IMR-90 (cell line): ENCODE measurements at regions not wholly inside any gene's neighbourhood (a gene's known extent, or its start where the extent isn't known, plus 50 kb on each side); places are given as distances from the start of the nearest gene placed in this dataset.

Source experiments
- ATAC-seq: fragments of 200-7000 bp; cut with Tn5 transposase; 2 replicates; pipeline ENCODE4 v1.9.1; 2020; ENCODE audit warnings: low read depth, mild to moderate bottlenecking, moderate library complexity
- BruUV-seq: library from RNA; stranded (reverse); fragments of 400-500 nt; replicated peaks from 2 replicates; lab custom pipeline; 2021; lab: Mats Ljungman, UMichigan
- CTCF ChIA-PET: fragments of 300-600 bp; formaldehyde crosslinking; extraction: SDS; loops from one replicate; lab custom pipeline; 2021; ENCODE audit warnings: antibody characterized with exemption; lab: Yijun Ruan, JAX
- POLR2A ChIA-PET: fragments of 300-600 bp; sonication (Branson Sonifier 250); formaldehyde crosslinking; loops from one replicate; lab custom pipeline; 2022; ENCODE audit warnings: antibody characterized with exemption; ENCODE audit not compliant: unreplicated experiment; lab: Charles Lee
- DNase-seq: peaks from one replicate; pipeline ENCODE4 v3.0.0; 2013
- H2AFZ ChIP-seq: replicated peaks from 2 replicates; pipeline ENCODE3; 2013; ENCODE audit warnings: low read length, mild to moderate bottlenecking; ENCODE audit not compliant: poor library complexity
- H2AK5ac ChIP-seq: 2 replicates; pipeline ENCODE4 v1.6.1; 2013; ENCODE audit warnings: low read depth, low read length, inconsistent platforms
- H2AK9ac ChIP-seq: replicated peaks from 2 replicates; pipeline ENCODE3; 2013; ENCODE audit warnings: mild to moderate bottlenecking, low read depth, low read length, moderate library complexity; ENCODE audit not compliant: poor library complexity
- H2BK120ac ChIP-seq: 2 replicates; pipeline ENCODE4 v1.6.1; 2013; ENCODE audit warnings: low read depth, low read length, inconsistent platforms
- H2BK15ac ChIP-seq: 3 replicates; pipeline ENCODE4 v1.6.1; 2013; ENCODE audit warnings: low read depth, low read length, inconsistent platforms
- H2BK20ac ChIP-seq: 2 replicates; pipeline ENCODE4 v1.6.1; 2013; ENCODE audit warnings: low read depth, mild to moderate bottlenecking, inconsistent platforms, low read length, moderate library complexity
- H2BK5ac ChIP-seq: 2 replicates; pipeline ENCODE4 v1.6.1; 2013; ENCODE audit warnings: mild to moderate bottlenecking, low read depth, low read length, inconsistent platforms; ENCODE audit not compliant: poor library complexity, severe bottlenecking
- H3K14ac ChIP-seq: replicated peaks from 2 replicates; pipeline ENCODE4 v1.6.1; 2013; ENCODE audit warnings: low read depth, low read length, inconsistent platforms
- H3K18ac ChIP-seq: 2 replicates; pipeline ENCODE4 v1.6.1; 2013; ENCODE audit warnings: low read depth, low read length, control low read depth
- H3K23ac ChIP-seq: 2 replicates; pipeline ENCODE4 v1.6.1; 2013; ENCODE audit warnings: low read depth, low read length, inconsistent platforms
- H3K27ac ChIP-seq: 2 replicates; pipeline ENCODE4 v1.5.1; 2013; ENCODE audit warnings: mild to moderate bottlenecking, control low read depth, low read length; ENCODE audit not compliant: insufficient read depth
- H3K27me3 ChIP-seq: 2 replicates; pipeline ENCODE4 v1.6.1; 2013; ENCODE audit warnings: low read length; ENCODE audit not compliant: control insufficient read depth, insufficient read depth
- H3K36me3 ChIP-seq: 2 replicates; pipeline ENCODE4 v1.6.1; 2013; ENCODE audit warnings: low read length, mixed read lengths; ENCODE audit not compliant: control insufficient read depth, insufficient read depth
- H3K4ac ChIP-seq: 2 replicates; pipeline ENCODE4 v1.6.1; 2013; ENCODE audit warnings: low read depth, low read length, inconsistent platforms
- H3K4me1 ChIP-seq: 2 replicates; pipeline ENCODE4 v1.6.1; 2013; ENCODE audit warnings: low read length, mixed read lengths; ENCODE audit not compliant: control insufficient read depth, insufficient read depth
- H3K4me2 ChIP-seq: 2 replicates; pipeline ENCODE4 v1.6.1; 2013; ENCODE audit warnings: low read depth, mild to moderate bottlenecking, control low read depth, low read length, moderate library complexity
- H3K4me3 ChIP-seq: 2 replicates; pipeline ENCODE4 v1.5.1; 2013; ENCODE audit warnings: low read depth, mild to moderate bottlenecking, control low read depth, low read length, moderate library complexity; ENCODE audit not compliant: insufficient read depth
- H3K56ac ChIP-seq: 2 replicates; pipeline ENCODE4 v1.6.1; 2013; ENCODE audit warnings: low read length, inconsistent platforms; ENCODE audit not compliant: insufficient read depth; ENCODE audit errors: extremely low read depth
- H3K79me1 ChIP-seq, 2 experiments: 2 replicates each; pipeline ENCODE4 v1.6.1; 2013; ENCODE audit warnings: low read length in 2 of 2, inconsistent platforms in 1 of 2, low read depth in 1 of 2
- H3K9ac ChIP-seq: 2 replicates; pipeline ENCODE4 v1.6.1; 2013; ENCODE audit warnings: low read depth, low read length, control low read depth
- H3K9me1 ChIP-seq: 2 replicates; pipeline ENCODE4 v1.6.1; 2013; ENCODE audit warnings: low read length, inconsistent platforms; ENCODE audit not compliant: insufficient read depth
- H3K9me3 ChIP-seq: 2 replicates; pipeline ENCODE4 v1.6.1; 2013; ENCODE audit warnings: low read length; ENCODE audit not compliant: control insufficient read depth, insufficient read depth
- H4K20me1 ChIP-seq: 2 replicates; pipeline ENCODE4 v1.6.1; 2013; ENCODE audit warnings: low read length, inconsistent platforms; ENCODE audit not compliant: insufficient read depth
- H4K5ac ChIP-seq: 2 replicates; pipeline ENCODE4 v1.6.1; 2013; ENCODE audit warnings: mild to moderate bottlenecking, low read depth, low read length, control low read depth
- H4K8ac ChIP-seq, 2 experiments: 2 replicates each; pipeline ENCODE4 v1.6.1; 2013; ENCODE audit warnings: low read depth in 2 of 2, low read length in 2 of 2, control low read depth in 1 of 2, inconsistent platforms in 1 of 2
- H4K91ac ChIP-seq: 2 replicates; pipeline ENCODE4 v1.6.1; 2013; ENCODE audit warnings: low read depth, low read length, inconsistent platforms; ENCODE audit not compliant: insufficient read depth
- BHLHE40 ChIP-seq: fragments of 150-350 bp; IDR thresholded peaks from 2 replicates; pipeline ENCODE4 v1.6.1; 2016; ENCODE audit warnings: mild to moderate bottlenecking, low read depth, low read length
- MAZ ChIP-seq: IDR thresholded peaks from 2 replicates; pipeline ENCODE4 v1.6.1; 2012; ENCODE audit warnings: low read depth, mild to moderate bottlenecking, low read length, improper control_type of control experiment, moderate library complexity, borderline replicate concordance
- POLR2A ChIP-seq: IDR thresholded peaks from 2 replicates; pipeline ENCODE4 v1.6.1; 2012; ENCODE audit warnings: mild to moderate bottlenecking, low read depth, low read length
- USF2 ChIP-seq: fragments of 150-350 bp; IDR thresholded peaks from 2 replicates; pipeline ENCODE4 v1.6.1; 2017; ENCODE audit warnings: mild to moderate bottlenecking, antibody characterized with exemption, low read length, low read depth
- WGBS, 2 experiments: methylation state at CpG; one replicate each; pipeline versions ENCODE4 v1.1.5 to v1.1.7; 2013; ENCODE audit warnings: missing lambda C conversion rate in 2 of 2; ENCODE audit not compliant: insufficient read length in 1 of 2; ENCODE audit errors: extremely low coverage in 2 of 2; 5-methylcytosine and 5-hydroxymethylcytosine counted together
- dilution Hi-C: fragments of 300-500 bp; cut with HindIII; formaldehyde crosslinking; loops from one replicate; pipeline ENCODE4 v1.14.3; 2018; ENCODE audit warnings: low sequenced_read_pairs; ENCODE audit not compliant: unreplicated experiment
- in situ Hi-C: fragments of 300-500 bp; cut with MboI; formaldehyde crosslinking; loops from 3 replicates; pipeline ENCODE4 v1.14.3; 2019; ENCODE audit warnings: low sequenced_read_pairs, inconsistent platforms, mixed read lengths
- intact Hi-C: fragments of 100-400 bp; cut with micrococcal nuclease; formaldehyde crosslinking; loops from 2 replicates; pipeline ENCODE4 v1.10.0; 2022

- Histone ChIP-seq H3K27ac (no peak overlapping the region), H3K56ac (no peak overlapping the region), H3K9ac (no peak overlapping the region), H3K36me3 (no peaks in the 10 kb centered on the region), H3K4ac (no peak overlapping the region), H2BK120ac (no peak overlapping the region), H3K14ac (no peak overlapping the region), H3K18ac (no peak overlapping the region), H2AFZ (no peak overlapping the region), H2AK9ac (no peak overlapping the region), H4K8ac (no peak overlapping the region), H4K5ac (no peak overlapping the region), H3K4me3 (no peak overlapping the region), H3K9me1 (no peaks in the 10 kb centered on the region), H3K4me1 (no peaks in the 10 kb centered on the region), H4K20me1 (no peaks in the 10 kb centered on the region), H2BK15ac (no peak overlapping the region), H2BK5ac (no peak overlapping the region), H3K27me3 (no peaks in the 10 kb centered on the region), H3K79me1 (no peaks in the 10 kb centered on the region), H3K23ac (no peak overlapping the region), H4K91ac (no peak overlapping the region), H2BK20ac (no peak overlapping the region), H3K4me2 (no peak overlapping the region), H2AK5ac (no peak overlapping the region), H3K9me3 (no peaks in the 10 kb centered on the region)
- TF ChIP-seq MAZ (no peak), BHLHE40 (no peak), POLR2A (no peak), USF2 (no peak)
- DNase-seq (peak; percentile 27), ATAC-seq (no peak)
- in situ Hi-C loops: no loop called here
- WGBS, 2 experiments: no CpG with 5 or more reads among the region's 1 CpG
- BruUV-seq: no TSS peak
- dilution Hi-C loops: no loop called here
- CTCF ChIA-PET: no interaction called here
- intact Hi-C loops: no loop called here
- POLR2A ChIA-PET: no interaction called here
Measured at GRCh38 chr3:107028626-107029025, 348.6 kb upstream of the CCDC54 start.
